Smooth muscle cell (in vitro differentiated cells): ENCODE measurements at regions not wholly inside any gene's neighbourhood (a gene's known extent, or its start where the extent isn't known, plus 50 kb on each side); places are given as distances from the start of the nearest gene placed in this dataset.

Source experiments
- DNase-seq: peaks from one replicate; lab custom pipeline; 2025; ENCODE audit not compliant: unreplicated experiment; lab: John Stamatoyannopoulos, UW
- H2AFZ ChIP-seq: fragments of 200-600 bp; sonication (generic); 2 replicates; pipeline ENCODE4 v1.6.0; 2016; ENCODE audit warnings: antibody characterized with exemption, low read depth, mild to moderate bottlenecking
- H3F3A ChIP-seq: fragments of 200-600 bp; sonication (generic); 2 replicates; pipeline ENCODE4 v1.6.0; 2017; ENCODE audit warnings: antibody characterized with exemption, low read depth
- H3K27ac ChIP-seq: fragments of 200-600 bp; sonication (generic); 2 replicates; pipeline ENCODE4 v1.5.1; 2016; ENCODE audit warnings: low read depth, mild to moderate bottlenecking
- H3K27me3 ChIP-seq: fragments of 200-600 bp; sonication (generic); 2 replicates; pipeline ENCODE4 v1.6.1; 2016; ENCODE audit warnings: low read depth, mild to moderate bottlenecking
- H3K36me3 ChIP-seq: fragments of 200-600 bp; sonication (generic); 2 replicates; pipeline ENCODE4 v1.5.1; 2016; ENCODE audit warnings: low read depth
- H3K4me1 ChIP-seq: fragments of 200-600 bp; sonication (generic); 2 replicates; pipeline ENCODE4 v1.5.1; 2016; ENCODE audit warnings: low read depth
- H3K4me2 ChIP-seq: fragments of 200-600 bp; sonication (generic); 2 replicates; pipeline ENCODE4 v1.6.0; 2016; ENCODE audit warnings: mild to moderate bottlenecking
- H3K4me3 ChIP-seq: fragments of 200-600 bp; sonication (generic); 2 replicates; pipeline ENCODE4 v1.5.1; 2016; ENCODE audit warnings: mild to moderate bottlenecking
- H3K79me2 ChIP-seq: fragments of 200-600 bp; sonication (generic); 2 replicates; pipeline ENCODE4 v1.6.0; 2016; ENCODE audit warnings: low read depth, mild to moderate bottlenecking
- H3K9ac ChIP-seq: fragments of 200-600 bp; sonication (generic); 2 replicates; pipeline ENCODE4 v1.6.0; 2016; ENCODE audit warnings: low read depth
- H3K9me3 ChIP-seq: fragments of 200-600 bp; sonication (generic); replicated peaks from 2 replicates; pipeline ENCODE4 v1.5.1; 2016; ENCODE audit warnings: low read depth
- H4K20me1 ChIP-seq: fragments of 200-600 bp; sonication (generic); 2 replicates; pipeline ENCODE4 v1.6.0; 2016; ENCODE audit warnings: low read depth
- WGBS: methylation state at CpG from one replicate; pipeline ENCODE4 v1.1.7; 2016; ENCODE audit warnings: low lambda C conversion rate; 5-methylcytosine and 5-hydroxymethylcytosine counted together
- TF ChIP-seq, protein P1 (sequence below): fragments of 200-600 bp; sonication (generic); IDR thresholded peaks from 2 replicates; pipeline ENCODE4 v1.5.1; 2017; ENCODE audit warnings: borderline replicate concordance, mild to moderate bottlenecking, antibody characterized with exemption; ENCODE audit not compliant: insufficient read depth, poor library complexity, severe bottlenecking

DNA sequence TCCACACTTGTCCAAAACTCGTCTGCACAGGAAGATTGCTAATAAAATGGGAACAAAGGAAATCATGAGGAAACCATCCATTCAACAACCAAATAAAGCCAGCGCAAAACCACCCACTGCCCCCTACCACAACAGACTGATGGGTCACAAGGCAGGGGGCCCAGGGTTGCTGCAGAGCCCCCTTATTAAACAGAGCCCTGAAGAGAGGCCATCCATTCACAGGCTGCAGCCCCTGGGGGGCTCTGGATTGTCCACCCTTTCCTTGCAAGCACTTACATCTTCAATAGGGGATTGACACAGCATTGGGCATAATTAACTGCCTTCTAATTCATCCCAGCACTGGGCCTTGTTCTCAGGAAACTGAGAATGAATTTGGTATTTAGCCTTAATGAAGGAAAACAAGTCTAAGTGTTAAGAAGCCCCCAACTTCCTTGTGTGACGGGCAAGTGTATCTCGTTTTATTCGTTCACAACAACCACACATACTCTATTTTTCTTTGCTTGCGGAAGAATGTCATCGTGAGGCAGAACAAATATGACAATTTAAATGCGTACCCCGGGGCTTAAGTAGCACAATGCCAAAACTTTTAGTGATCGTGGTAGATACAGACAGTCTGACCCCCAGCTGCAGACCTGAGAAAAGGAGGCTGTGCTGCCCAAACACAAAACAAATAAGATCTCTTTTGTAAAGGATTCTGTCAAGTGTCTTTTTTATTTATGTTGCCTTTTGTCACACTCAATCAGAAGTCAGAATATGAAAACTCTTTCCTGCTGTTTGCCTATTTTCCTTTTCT, 144.0 kb downstream of the SEMA6D start:
- 94% methylated on average over 10 of the region's 10 CpGs for WGBS
- Histone ChIP-seq H3K79me2 (no peaks in the 10 kb centered on the region), H3F3A (no peaks in the 10 kb centered on the region), H3K27me3 (no peaks in the 10 kb centered on the region), H2AFZ (no peak overlapping the region), H3K9me3 (no peaks in the 10 kb centered on the region), H4K20me1 (no peaks in the 10 kb centered on the region), H3K9ac (no peak overlapping the region), H3K36me3 (no peaks in the 10 kb centered on the region), H3K4me3 (no peak overlapping the region), H3K4me2 (no peak overlapping the region), H3K27ac (no peak overlapping the region), H3K4me1 (peaks cover 21% of the 10 kb centered on the region)
- TF ChIP-seq, protein P1, sequence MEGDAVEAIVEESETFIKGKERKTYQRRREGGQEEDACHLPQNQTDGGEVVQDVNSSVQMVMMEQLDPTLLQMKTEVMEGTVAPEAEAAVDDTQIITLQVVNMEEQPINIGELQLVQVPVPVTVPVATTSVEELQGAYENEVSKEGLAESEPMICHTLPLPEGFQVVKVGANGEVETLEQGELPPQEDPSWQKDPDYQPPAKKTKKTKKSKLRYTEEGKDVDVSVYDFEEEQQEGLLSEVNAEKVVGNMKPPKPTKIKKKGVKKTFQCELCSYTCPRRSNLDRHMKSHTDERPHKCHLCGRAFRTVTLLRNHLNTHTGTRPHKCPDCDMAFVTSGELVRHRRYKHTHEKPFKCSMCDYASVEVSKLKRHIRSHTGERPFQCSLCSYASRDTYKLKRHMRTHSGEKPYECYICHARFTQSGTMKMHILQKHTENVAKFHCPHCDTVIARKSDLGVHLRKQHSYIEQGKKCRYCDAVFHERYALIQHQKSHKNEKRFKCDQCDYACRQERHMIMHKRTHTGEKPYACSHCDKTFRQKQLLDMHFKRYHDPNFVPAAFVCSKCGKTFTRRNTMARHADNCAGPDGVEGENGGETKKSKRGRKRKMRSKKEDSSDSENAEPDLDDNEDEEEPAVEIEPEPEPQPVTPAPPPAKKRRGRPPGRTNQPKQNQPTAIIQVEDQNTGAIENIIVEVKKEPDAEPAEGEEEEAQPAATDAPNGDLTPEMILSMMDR = no peak
- DNase-seq = no peak

DNA sequence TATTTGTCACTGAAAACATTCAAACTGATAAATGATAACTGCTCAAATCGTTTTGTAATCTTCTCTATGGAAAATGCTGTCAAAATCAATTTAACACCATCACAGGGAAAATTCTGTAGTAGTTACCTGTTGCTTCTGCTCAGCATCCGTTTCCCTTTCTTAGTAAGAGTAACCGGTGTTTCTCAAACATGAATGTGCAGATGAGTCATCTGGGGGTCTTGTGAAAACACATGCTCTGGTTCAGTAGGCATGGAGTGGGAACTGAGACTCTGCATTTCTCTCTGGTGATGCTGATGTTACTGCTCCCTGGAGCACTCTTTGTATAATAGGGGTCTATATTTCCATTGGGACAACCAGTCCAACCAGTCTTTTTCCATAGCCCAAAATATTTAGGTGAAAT, 145.1 kb downstream of the SEMA6D start:
- Histone ChIP-seq H3K4me1 (peaks cover 21% of the 10 kb centered on the region), H2AFZ (no peak overlapping the region), H3K9me3 (no peaks in the 10 kb centered on the region), H3K27ac (no peak overlapping the region), H3K4me3 (no peak overlapping the region), H3K79me2 (no peaks in the 10 kb centered on the region), H4K20me1 (no peaks in the 10 kb centered on the region), H3K36me3 (no peaks in the 10 kb centered on the region), H3K27me3 (no peaks in the 10 kb centered on the region), H3F3A (no peaks in the 10 kb centered on the region), H3K4me2 (no peak overlapping the region), H3K9ac (no peak overlapping the region)
- WGBS = 87% methylated on average over 3 of the region's 3 CpGs
- DNase-seq = no peak
- TF ChIP-seq, protein P1 = no peak

DNA sequence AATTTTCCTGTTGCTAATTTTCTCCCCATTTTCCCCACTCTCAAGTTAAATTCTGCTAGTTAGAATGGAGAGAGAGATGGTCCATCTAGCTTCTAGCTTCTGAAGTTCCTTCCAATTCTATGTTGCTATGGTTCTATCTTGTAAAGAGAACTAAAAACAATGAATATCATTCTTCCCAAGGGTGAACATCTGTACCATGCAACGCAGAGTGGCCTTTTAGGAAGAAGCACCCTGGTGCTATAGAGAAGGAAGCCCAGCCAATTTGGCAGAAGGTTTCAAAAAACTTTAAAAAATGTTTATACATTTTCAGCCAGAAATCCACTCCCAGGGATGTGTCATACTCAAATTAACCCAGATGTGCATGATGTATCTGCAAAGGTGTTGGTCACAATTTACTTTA, 149.1 kb downstream of the SEMA6D start:
- Histone ChIP-seq H3K9ac (no peak overlapping the region), H2AFZ (no peak overlapping the region), H4K20me1 (no peaks in the 10 kb centered on the region), H3K27me3 (no peaks in the 10 kb centered on the region), H3F3A (no peaks in the 10 kb centered on the region), H3K4me1 (peaks cover 7% of the 10 kb centered on the region), H3K36me3 (no peaks in the 10 kb centered on the region), H3K4me3 (no peak overlapping the region), H3K4me2 (no peak overlapping the region), H3K27ac (no peak overlapping the region), H3K9me3 (no peaks in the 10 kb centered on the region), H3K79me2 (no peaks in the 10 kb centered on the region)
- no peak for DNase-seq
- WGBS = 96% methylated on average over 1 of the region's 1 CpG
- TF ChIP-seq, protein P1 = no peak
